GM12873 (cell line): ENCODE measurements at regions not wholly inside any gene's neighbourhood (a gene's known extent, or its start where the extent isn't known, plus 50 kb on each side); places are given as distances from the start of the nearest gene placed in this dataset.

Experiments used
- TF ChIP-seq, protein P1 (sequence below): IDR thresholded peaks from 2 replicates; pipeline ENCODE4 v1.5.1; 2012; ENCODE audit warnings: low read depth, mild to moderate bottlenecking, moderate library complexity, low read length, control low read depth; ENCODE audit not compliant: insufficient read depth; ENCODE audit errors: missing control alignments

DNA sequence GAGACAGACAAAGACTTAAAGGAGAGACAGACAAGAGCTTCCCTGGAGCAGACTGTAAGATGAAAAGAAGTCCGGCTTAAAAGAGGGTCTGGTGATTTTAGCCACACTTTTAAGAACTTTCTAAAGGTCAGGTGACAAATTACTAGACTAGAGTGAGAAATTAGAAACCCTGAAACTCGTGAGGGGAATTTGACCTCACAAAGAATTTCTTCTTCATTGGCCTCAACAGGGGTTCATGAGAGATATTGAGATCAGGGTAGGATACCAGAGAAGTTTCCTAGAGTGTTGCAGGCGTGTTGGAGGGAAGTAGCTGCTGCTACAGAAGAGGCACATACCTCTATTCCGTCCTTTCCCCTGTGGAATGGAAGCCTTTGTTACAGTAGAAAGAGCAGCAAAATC is 884.4 kb downstream of the KCNT2 start:
- TF ChIP-seq, protein P1, sequence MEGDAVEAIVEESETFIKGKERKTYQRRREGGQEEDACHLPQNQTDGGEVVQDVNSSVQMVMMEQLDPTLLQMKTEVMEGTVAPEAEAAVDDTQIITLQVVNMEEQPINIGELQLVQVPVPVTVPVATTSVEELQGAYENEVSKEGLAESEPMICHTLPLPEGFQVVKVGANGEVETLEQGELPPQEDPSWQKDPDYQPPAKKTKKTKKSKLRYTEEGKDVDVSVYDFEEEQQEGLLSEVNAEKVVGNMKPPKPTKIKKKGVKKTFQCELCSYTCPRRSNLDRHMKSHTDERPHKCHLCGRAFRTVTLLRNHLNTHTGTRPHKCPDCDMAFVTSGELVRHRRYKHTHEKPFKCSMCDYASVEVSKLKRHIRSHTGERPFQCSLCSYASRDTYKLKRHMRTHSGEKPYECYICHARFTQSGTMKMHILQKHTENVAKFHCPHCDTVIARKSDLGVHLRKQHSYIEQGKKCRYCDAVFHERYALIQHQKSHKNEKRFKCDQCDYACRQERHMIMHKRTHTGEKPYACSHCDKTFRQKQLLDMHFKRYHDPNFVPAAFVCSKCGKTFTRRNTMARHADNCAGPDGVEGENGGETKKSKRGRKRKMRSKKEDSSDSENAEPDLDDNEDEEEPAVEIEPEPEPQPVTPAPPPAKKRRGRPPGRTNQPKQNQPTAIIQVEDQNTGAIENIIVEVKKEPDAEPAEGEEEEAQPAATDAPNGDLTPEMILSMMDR = no peak

DNA sequence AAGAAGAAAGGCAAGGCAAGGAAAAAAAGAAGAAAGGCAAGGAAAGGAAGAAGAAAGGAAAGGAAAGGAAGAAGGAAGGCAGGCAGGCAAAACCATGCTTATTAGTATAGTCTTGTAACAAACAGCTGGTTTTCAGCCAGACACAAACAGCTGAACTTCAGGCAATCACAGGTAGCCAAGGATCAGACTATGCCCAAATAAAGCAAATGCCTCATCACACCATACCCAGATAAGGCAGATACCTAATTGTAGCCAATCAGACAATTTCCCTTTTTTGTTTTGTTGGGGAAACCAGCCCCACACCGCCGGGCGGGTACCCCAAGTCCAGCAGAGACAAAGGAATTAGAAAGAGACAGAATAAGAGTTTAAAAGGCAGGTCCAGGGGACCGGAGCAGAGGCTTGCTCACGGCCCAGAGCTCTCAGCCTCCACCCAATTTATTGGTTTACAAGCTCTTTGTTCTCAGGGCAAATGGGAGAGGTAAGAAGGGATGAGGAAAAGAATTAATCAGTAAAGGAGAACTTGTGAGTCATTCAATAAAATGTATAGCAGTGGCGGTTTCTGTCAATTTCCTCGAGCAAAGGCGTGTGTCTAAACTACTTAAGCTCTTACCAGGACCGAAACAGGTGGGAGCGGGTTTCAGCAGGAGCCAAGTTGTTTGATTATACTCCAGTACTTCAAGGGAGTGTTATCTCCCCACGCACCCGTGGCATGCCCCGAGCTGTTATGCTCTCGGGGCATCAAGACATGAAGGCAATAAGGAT is 886.8 kb downstream of the KCNT2 start:
- TF ChIP-seq, protein P1 = no peak

DNA sequence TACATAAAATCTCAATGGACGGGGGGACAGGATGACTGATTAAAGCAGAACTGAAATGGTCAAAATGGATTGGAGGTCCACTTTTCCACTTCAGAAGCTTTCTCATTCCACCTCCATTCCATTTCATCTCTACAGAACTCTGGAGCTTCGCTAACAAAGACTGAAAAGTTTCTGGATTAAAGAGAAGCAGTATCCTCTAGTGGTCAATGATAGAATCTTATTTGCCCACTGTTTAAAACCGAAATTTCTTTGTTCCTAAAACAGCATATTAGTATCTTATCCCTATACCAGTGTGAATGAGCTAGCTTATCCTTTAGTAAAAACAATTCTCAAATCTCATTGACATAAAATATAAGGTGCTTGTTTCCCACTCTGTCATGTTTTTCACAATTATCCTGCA is 890.6 kb downstream of the KCNT2 start:
- TF ChIP-seq, protein P1 = peak; percentile 24

DNA sequence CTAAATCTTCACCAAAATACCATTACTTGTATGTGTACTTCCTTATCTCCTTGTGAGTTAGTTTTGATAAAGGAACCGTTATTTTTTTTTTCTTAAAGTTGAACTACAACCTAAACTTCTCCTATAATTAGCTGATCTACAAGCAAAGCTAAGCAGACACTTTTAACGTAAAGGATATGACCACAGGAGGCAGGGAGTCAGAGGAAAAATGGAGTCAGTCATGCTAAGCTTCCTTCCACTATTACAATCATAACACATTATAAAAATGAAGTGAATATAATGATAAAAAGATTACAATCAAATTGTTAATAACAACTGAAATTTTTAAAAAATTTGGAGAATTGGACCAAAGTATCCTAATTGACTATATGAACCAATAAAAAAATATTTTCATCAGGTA is 892.6 kb downstream of the KCNT2 start:
- TF ChIP-seq, protein P1 = no peak

DNA sequence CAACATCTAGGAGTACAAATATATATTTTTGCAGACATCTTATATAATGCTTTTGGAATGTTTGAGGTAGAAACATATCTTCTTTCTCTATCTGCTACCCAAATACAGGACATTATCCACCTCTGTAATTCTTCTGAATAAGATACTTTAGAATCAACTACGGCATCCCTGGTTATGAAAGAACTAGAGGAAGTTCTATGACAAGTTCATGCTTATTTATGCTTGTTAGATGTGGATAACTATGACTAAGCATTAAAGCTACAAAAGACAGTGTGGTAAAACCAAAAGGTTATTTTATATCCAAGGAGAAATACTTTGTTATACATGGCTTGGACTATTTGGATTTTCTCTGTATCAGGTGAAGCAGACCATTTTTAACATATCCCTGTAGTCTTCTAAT is 894.0 kb downstream of the KCNT2 start:
- TF ChIP-seq, protein P1 = no peak

DNA sequence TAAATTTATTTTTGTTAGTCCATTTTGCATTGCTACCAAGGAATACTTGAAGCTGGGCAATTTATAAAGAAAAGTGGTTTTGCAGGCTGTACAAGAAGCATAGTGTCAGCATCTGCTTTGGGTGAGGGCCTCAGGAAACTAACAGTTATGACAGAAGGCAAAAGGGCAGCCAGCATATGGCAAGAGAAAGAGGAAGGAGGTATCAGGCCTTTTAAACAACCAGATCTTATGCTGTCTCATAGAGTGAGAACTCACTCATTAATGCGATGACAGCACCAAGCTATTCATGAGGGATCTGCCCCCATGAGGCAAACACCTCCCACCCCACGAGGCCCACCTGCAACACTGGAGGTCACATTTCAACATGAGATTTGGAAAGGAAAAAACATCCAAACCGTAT is 898.4 kb downstream of the KCNT2 start:
- TF ChIP-seq, protein P1 = no peak

DNA sequence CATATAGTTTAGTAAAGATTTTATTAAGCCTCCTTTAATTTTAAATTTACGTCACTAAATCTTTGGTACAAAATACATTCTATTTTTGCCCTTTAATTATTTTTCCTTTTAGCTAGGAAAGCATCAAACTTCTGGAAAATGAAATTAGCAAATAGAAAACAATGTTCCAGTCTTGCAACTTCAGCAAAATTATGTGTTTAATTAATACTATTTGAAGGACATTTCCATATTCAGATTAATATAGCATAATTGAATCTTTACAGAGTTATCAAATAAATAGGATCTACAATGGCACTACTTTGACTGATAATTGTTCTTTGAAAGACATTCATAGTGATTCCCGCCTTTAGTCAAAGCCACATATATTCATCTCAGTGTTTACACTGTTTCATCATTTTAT is 904.2 kb downstream of the KCNT2 start:
- TF ChIP-seq, protein P1 = no peak
